Peyer's patch (tissue), 4 donors: ENCODE measurements at regions not wholly inside any gene's neighbourhood (a gene's known extent, or its start where the extent isn't known, plus 50 kb on each side); places are given as distances from the start of the nearest gene placed in this dataset.

ENCODE experiments used
- CTCF ChIP-seq, 6 experiments: fragments of 450-650 bp in 4 of 6; fragments of 200-600 bp in 2 of 6; sonication (generic) in 1 of 6; IDR thresholded peaks; one replicate each; pipeline ENCODE4 v1.5.1; 2017 to 2019; ENCODE audit warnings: antibody characterized with exemption in 6 of 6, mild to moderate bottlenecking in 3 of 6, moderate library complexity in 1 of 6
- POLR2A ChIP-seq, 2 donors: fragments of 450-650 bp; IDR thresholded peaks; one replicate each; pipeline ENCODE4 v1.5.1; 2017; ENCODE audit warnings: antibody characterized with exemption in 2 of 2, mild to moderate bottlenecking in 2 of 2, moderate library complexity in 2 of 2

- TF ChIP-seq CTCF (IDR thresholded peaks at IDR 0.05) (no peak), POLR2A (IDR thresholded peaks at IDR 0.05) (no peak)
Measured at GRCh38 chr1:222077206-222077605, 335.3 kb upstream of the DUSP10 start.
